ENCODE measurements at regions not wholly inside any gene's neighbourhood (a gene's known extent, or its start where the extent isn't known, plus 50 kb on each side); places are given as distances from the start of the nearest gene placed in this dataset.
"Not testable (repeated sequence)": the region's sequence is repeated elsewhere in the genome, so short reads cannot be mapped to it uniquely, and the experiment has no call there.

DNA sequence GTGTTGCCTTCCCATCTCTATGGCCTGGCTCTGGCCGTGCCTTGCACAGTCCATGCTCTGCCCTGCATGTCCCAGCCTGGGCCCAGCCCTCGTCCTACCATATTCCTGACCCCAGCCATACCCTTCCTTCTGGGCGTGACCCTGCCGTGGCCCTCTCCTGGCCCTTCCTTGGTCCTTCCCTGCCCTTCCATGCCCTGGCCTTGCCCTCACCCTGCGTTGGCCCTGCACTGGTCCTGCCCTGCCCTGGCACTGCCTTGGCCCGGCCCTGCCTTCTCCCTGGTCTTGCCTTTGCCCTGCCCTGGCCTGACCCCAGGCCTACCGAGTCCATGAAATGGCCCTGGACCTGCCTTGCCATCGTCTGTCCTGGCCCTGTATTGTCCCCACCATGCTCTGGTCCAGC, 1561.8 kb downstream of the RPIA start:
- not testable (repeated sequence) for H3K4me3 ChIP-seq (ENCODE audit: low read depth, low read length, poor library complexity, severe bottlenecking); H2AFZ ChIP-seq (ENCODE audit: low read length); H3K9me3 ChIP-seq (ENCODE audit: low read length); H3K36me3 ChIP-seq (ENCODE audit: insufficient read depth, low read length); H3K4me2 ChIP-seq (ENCODE audit: low read length); H4K20me1 ChIP-seq (ENCODE audit: insufficient read depth, low read length); H3F3A ChIP-seq (ENCODE audit: insufficient read depth, low read length); H3K27me3 ChIP-seq (ENCODE audit: insufficient read depth, low read length); H3K27ac ChIP-seq (ENCODE audit: low read depth, low read length, poor library complexity, severe bottlenecking); H3K9me2 ChIP-seq (ENCODE audit: low read depth, low read length); H3K4me1 ChIP-seq (ENCODE audit: insufficient read depth, low read length, severe bottlenecking); H3K79me2 ChIP-seq (ENCODE audit: insufficient read depth, low read length); H3K9ac ChIP-seq (ENCODE audit: low read length)

DNA sequence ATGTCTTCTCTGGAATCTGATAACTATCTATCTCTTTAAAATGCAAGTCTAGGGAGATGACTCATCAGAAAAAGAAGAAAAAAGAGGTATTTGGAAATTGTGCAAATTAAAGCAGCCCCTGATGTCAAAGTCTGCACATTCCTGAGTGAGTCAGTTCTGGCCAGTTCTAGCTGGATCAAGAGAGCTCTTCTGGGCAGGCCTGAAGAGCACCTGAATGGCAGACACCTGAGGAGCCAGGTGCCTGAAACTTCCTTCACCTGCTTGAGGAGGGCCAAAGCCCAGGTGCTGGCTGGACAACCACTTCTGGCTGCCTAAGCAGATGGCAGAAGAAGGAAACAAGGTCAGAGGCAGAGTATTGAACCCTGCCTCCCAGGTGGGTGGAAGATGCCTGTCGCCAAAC, 1575.4 kb downstream of the RPIA start:
- not testable (repeated sequence) for H3K79me2 ChIP-seq (ENCODE audit: insufficient read depth, low read length); H3K36me3 ChIP-seq (ENCODE audit: insufficient read depth, low read length); H3K9ac ChIP-seq (ENCODE audit: low read length); H3K4me2 ChIP-seq (ENCODE audit: low read length); H3K9me3 ChIP-seq (ENCODE audit: low read length); H3K4me3 ChIP-seq (ENCODE audit: low read depth, low read length, poor library complexity, severe bottlenecking); H3K4me1 ChIP-seq (ENCODE audit: insufficient read depth, low read length, severe bottlenecking); H4K20me1 ChIP-seq (ENCODE audit: insufficient read depth, low read length); H2AFZ ChIP-seq (ENCODE audit: low read length); H3K9me2 ChIP-seq (ENCODE audit: low read depth, low read length); H3F3A ChIP-seq (ENCODE audit: insufficient read depth, low read length); H3K27ac ChIP-seq (ENCODE audit: low read depth, low read length, poor library complexity, severe bottlenecking); H3K27me3 ChIP-seq (ENCODE audit: insufficient read depth, low read length)

DNA sequence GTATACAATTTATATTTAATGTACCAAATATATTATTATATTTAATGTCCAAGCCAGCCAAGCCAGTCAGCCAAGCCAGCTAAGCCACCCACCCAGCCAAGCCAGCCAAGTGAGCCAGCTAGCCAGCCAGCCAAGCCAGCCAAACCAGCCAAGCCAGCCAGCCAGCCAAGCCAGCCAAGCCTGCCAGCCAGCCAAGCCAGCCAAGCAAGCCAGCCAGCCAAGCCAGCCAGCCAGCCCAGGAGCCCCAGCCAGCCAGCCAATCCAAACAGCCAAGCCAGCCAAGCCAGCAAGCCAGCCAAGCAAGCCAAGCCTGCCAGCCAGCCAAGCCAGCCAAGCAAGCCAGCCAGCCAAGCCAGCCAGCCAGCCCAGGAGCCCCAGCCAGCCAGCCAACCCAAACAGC, 1596.3 kb downstream of the RPIA start:
- H3K9me3 ChIP-seq (ENCODE audit: low read length); H3K27me3 ChIP-seq (ENCODE audit: insufficient read depth, low read length); H3K9me2 ChIP-seq (ENCODE audit: low read depth, low read length); H3K9ac ChIP-seq (ENCODE audit: low read length); H3K4me2 ChIP-seq (ENCODE audit: low read length); H3F3A ChIP-seq (ENCODE audit: insufficient read depth, low read length); H4K20me1 ChIP-seq (ENCODE audit: insufficient read depth, low read length); H3K27ac ChIP-seq (ENCODE audit: low read depth, low read length, poor library complexity, severe bottlenecking); H3K4me3 ChIP-seq (ENCODE audit: low read depth, low read length, poor library complexity, severe bottlenecking); H3K79me2 ChIP-seq (ENCODE audit: insufficient read depth, low read length); H3K36me3 ChIP-seq (ENCODE audit: insufficient read depth, low read length); H3K4me1 ChIP-seq (ENCODE audit: insufficient read depth, low read length, severe bottlenecking); H2AFZ ChIP-seq (ENCODE audit: low read length): not testable (repeated sequence)

DNA sequence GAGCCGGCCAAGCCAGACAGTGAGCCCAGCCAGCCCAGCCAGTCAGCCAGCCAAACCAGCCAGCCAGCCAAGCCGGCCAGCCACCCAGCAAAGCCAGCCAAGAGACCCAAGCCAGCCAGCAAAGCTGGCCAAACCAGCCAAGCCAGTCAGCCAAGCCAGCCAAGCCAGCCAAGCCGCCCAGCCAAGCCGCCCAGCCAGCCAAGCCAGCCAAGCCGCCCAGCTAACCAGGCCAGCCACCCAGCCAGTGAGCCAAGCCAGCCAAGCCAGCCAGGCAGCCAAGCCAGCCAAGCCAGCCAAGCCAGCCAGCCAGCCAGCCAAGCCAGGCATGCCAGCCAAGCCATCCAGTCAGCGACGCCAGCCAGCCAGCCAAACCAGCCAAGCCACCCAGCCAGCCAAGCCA, 1596.9 kb downstream of the RPIA start:
- not testable (repeated sequence) for H3K27me3 ChIP-seq (ENCODE audit: insufficient read depth, low read length); H4K20me1 ChIP-seq (ENCODE audit: insufficient read depth, low read length); H2AFZ ChIP-seq (ENCODE audit: low read length); H3K4me2 ChIP-seq (ENCODE audit: low read length); H3K79me2 ChIP-seq (ENCODE audit: insufficient read depth, low read length); H3K9me2 ChIP-seq (ENCODE audit: low read depth, low read length); H3F3A ChIP-seq (ENCODE audit: insufficient read depth, low read length); H3K36me3 ChIP-seq (ENCODE audit: insufficient read depth, low read length); H3K27ac ChIP-seq (ENCODE audit: low read depth, low read length, poor library complexity, severe bottlenecking); H3K4me3 ChIP-seq (ENCODE audit: low read depth, low read length, poor library complexity, severe bottlenecking); H3K9ac ChIP-seq (ENCODE audit: low read length); H3K4me1 ChIP-seq (ENCODE audit: insufficient read depth, low read length, severe bottlenecking); H3K9me3 ChIP-seq (ENCODE audit: low read length)

DNA sequence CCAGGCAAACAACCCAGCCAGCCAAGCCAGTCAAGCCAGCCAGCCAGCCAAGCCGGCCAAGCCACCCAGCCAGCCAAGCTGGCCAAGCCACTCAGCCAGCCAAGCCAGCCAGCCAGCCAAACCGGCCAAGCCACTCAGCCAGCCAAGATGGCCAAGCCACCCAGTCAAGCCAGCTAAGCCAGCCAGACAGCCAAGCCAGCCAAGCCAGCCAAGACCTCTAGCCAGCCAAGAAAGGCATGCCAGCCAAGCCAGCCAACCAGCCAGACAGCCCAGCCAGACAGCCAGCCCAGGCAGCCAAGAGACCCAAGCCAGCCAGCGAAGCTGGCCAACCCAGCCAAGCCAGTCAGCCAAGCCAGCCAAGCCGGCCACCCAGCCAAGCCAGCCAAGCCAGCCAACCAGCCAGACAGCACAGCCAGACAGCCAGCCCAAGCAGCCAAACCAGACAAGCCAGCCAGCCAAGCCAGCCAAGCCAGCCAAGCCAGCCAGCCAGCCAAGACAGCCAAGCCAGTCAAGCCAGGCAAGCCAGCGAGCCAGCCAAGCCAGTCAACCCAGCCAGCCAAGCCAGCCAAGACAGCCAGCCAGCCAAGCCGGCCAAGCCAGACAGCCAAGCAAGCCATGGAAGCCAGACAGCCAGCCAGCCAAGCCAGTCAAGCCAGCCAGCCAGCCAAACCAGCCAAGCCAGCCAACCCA, 1598.0 kb downstream of the RPIA start:
- not testable (repeated sequence) for H3K4me3 ChIP-seq (ENCODE audit: low read depth, low read length, poor library complexity, severe bottlenecking); H2AFZ ChIP-seq (ENCODE audit: low read length); H4K20me1 ChIP-seq (ENCODE audit: insufficient read depth, low read length); H3F3A ChIP-seq (ENCODE audit: insufficient read depth, low read length); H3K4me2 ChIP-seq (ENCODE audit: low read length); H3K79me2 ChIP-seq (ENCODE audit: insufficient read depth, low read length); H3K9ac ChIP-seq (ENCODE audit: low read length); H3K9me3 ChIP-seq (ENCODE audit: low read length); H3K27ac ChIP-seq (ENCODE audit: low read depth, low read length, poor library complexity, severe bottlenecking); H3K36me3 ChIP-seq (ENCODE audit: insufficient read depth, low read length); H3K9me2 ChIP-seq (ENCODE audit: low read depth, low read length); H3K27me3 ChIP-seq (ENCODE audit: insufficient read depth, low read length); H3K4me1 ChIP-seq (ENCODE audit: insufficient read depth, low read length, severe bottlenecking)

DNA sequence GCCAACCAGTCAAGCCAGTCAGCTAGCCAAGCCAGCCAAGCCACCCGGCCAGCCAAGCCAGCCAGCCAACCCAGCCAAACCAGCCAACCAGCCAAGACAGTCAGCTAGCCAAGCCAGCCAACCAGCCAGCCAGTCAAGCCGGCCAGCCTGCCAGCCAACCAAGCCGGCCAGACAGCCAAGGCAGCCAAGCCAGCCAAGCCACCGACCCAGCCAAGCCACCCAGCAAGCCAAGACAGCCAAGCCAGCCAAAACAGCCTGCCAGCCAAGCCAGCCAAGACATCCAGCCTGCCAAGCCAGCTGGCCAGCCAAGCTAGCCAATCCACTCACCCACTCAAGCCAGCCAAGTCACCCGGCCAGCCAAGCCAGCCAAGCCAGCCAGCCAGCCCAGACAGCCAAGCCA, 1599.2 kb downstream of the RPIA start:
- not testable (repeated sequence) for H3F3A ChIP-seq (ENCODE audit: insufficient read depth, low read length); H2AFZ ChIP-seq (ENCODE audit: low read length); H3K9me3 ChIP-seq (ENCODE audit: low read length); H3K9me2 ChIP-seq (ENCODE audit: low read depth, low read length); H3K4me3 ChIP-seq (ENCODE audit: low read depth, low read length, poor library complexity, severe bottlenecking); H3K79me2 ChIP-seq (ENCODE audit: insufficient read depth, low read length); H3K27me3 ChIP-seq (ENCODE audit: insufficient read depth, low read length); H3K9ac ChIP-seq (ENCODE audit: low read length); H3K4me2 ChIP-seq (ENCODE audit: low read length); H4K20me1 ChIP-seq (ENCODE audit: insufficient read depth, low read length); H3K27ac ChIP-seq (ENCODE audit: low read depth, low read length, poor library complexity, severe bottlenecking); H3K36me3 ChIP-seq (ENCODE audit: insufficient read depth, low read length); H3K4me1 ChIP-seq (ENCODE audit: insufficient read depth, low read length, severe bottlenecking)

DNA sequence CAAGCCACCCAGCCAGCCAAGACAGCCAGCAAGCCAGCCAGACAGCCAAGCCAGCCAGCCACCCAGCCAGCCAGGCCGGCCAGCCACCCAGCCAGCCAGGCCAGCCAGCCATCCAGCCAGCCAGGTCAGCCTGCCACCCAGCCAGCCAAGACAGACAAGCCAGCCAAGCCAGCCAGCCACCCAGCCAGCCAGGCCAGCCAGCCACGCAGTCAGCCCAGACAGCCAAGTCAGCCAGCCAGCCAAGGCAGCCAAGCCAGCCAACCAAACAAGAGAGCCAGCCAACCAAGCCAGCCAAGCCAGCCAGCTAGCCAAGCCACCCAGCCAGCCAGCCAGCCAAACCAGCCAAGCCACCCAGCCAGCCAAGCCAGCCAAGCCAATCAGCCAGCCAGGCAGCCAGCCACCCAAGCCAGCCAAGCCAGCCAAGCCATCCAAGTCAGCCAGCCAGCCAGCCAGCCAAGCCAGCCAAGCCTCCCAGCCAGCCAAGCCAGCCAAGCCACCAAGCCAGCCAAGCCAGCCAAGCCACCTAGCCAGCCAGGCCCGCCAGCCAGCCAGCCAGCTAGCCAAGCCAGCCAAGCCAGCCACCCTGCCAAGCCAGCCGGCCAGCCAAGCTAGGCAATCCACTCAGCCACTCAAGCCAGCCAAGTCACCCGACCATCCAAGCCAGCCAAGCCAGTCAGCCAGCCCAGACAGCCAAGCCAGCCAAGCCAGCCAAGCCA, 1599.9 kb downstream of the RPIA start:
- not testable (repeated sequence) for H3K4me1 ChIP-seq (ENCODE audit: insufficient read depth, low read length, severe bottlenecking); H3K27ac ChIP-seq (ENCODE audit: low read depth, low read length, poor library complexity, severe bottlenecking); H4K20me1 ChIP-seq (ENCODE audit: insufficient read depth, low read length); H3K27me3 ChIP-seq (ENCODE audit: insufficient read depth, low read length); H2AFZ ChIP-seq (ENCODE audit: low read length); H3K36me3 ChIP-seq (ENCODE audit: insufficient read depth, low read length); H3K4me2 ChIP-seq (ENCODE audit: low read length); H3F3A ChIP-seq (ENCODE audit: insufficient read depth, low read length); H3K4me3 ChIP-seq (ENCODE audit: low read depth, low read length, poor library complexity, severe bottlenecking); H3K9me3 ChIP-seq (ENCODE audit: low read length); H3K79me2 ChIP-seq (ENCODE audit: insufficient read depth, low read length); H3K9me2 ChIP-seq (ENCODE audit: low read depth, low read length); H3K9ac ChIP-seq (ENCODE audit: low read length)

DNA sequence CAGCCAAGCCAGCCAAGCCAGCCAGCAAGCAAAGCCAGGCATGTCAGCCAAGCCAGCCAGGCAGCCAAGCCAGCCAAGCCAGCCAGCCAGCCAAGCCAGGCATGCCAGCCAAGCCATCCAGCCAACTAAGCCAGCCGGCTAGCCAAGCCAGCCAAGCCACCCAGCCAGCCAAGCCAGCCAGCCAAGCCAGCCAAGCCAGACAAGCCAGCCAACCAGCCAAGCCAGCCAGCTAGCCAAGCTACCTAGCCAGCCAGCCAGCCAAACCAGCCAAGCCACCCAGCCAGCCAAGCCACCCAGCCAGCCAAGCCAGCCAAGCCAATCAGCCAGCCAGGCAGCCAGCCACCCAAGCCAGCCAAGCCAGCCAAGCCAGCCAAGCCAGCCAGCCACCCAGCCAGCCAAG, 1600.5 kb downstream of the RPIA start:
- H3K4me1 ChIP-seq (ENCODE audit: insufficient read depth, low read length, severe bottlenecking); H3K4me3 ChIP-seq (ENCODE audit: low read depth, low read length, poor library complexity, severe bottlenecking); H3K27me3 ChIP-seq (ENCODE audit: insufficient read depth, low read length); H3K36me3 ChIP-seq (ENCODE audit: insufficient read depth, low read length); H3K4me2 ChIP-seq (ENCODE audit: low read length); H2AFZ ChIP-seq (ENCODE audit: low read length); H3K27ac ChIP-seq (ENCODE audit: low read depth, low read length, poor library complexity, severe bottlenecking); H3K79me2 ChIP-seq (ENCODE audit: insufficient read depth, low read length); H3F3A ChIP-seq (ENCODE audit: insufficient read depth, low read length); H3K9me3 ChIP-seq (ENCODE audit: low read length); H4K20me1 ChIP-seq (ENCODE audit: insufficient read depth, low read length); H3K9me2 ChIP-seq (ENCODE audit: low read depth, low read length); H3K9ac ChIP-seq (ENCODE audit: low read length): not testable (repeated sequence)
